ENCODE measurements at regions not wholly inside any gene's neighbourhood (a gene's known extent, or its start where the extent isn't known, plus 50 kb on each side); places are given as distances from the start of the nearest gene placed in this dataset.

DNA sequence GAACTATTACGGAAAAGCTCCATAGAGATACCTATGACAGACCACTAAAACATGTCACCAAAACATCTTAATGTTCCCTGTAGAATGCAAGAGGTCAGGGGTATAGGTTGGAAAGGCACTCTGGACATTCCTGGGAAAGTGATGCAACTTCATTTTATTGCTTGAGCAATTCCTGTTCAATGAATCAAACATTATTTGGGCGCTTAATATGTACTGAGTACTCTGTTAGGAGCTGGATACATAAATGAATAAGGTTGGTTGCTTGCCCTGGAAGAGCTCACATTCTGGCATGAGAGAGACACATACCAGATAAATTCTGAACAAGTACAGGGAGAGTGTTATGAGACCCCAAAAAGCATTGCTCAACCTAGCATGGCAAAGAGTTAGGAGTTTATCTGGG is 408.9 kb upstream of the DMAC1 start:
- no peak for TF ChIP-seq ELF1 (CRISPR knock-in tag; IDR thresholded peaks at IDR 0.05)
- TF ChIP-seq, protein P1, sequence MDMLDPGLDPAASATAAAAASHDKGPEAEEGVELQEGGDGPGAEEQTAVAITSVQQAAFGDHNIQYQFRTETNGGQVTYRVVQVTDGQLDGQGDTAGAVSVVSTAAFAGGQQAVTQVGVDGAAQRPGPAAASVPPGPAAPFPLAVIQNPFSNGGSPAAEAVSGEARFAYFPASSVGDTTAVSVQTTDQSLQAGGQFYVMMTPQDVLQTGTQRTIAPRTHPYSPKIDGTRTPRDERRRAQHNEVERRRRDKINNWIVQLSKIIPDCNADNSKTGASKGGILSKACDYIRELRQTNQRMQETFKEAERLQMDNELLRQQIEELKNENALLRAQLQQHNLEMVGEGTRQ (IDR thresholded peaks at IDR 0.05; ENCODE audit: low read depth, low read length) = no peak
- TF ChIP-seq, protein P1 (CRISPR knock-in tag; IDR thresholded peaks at IDR 0.05; ENCODE audit: borderline replicate concordance) = no peak
- no peak for TF ChIP-seq RFX5 (IDR thresholded peaks at IDR 0.05; ENCODE audit: low read depth, low read length)
- TF ChIP-seq HES4 (CRISPR knock-in tag; IDR thresholded peaks at IDR 0.05; ENCODE audit: borderline replicate concordance) = no peak
- TF ChIP-seq, protein P2, sequence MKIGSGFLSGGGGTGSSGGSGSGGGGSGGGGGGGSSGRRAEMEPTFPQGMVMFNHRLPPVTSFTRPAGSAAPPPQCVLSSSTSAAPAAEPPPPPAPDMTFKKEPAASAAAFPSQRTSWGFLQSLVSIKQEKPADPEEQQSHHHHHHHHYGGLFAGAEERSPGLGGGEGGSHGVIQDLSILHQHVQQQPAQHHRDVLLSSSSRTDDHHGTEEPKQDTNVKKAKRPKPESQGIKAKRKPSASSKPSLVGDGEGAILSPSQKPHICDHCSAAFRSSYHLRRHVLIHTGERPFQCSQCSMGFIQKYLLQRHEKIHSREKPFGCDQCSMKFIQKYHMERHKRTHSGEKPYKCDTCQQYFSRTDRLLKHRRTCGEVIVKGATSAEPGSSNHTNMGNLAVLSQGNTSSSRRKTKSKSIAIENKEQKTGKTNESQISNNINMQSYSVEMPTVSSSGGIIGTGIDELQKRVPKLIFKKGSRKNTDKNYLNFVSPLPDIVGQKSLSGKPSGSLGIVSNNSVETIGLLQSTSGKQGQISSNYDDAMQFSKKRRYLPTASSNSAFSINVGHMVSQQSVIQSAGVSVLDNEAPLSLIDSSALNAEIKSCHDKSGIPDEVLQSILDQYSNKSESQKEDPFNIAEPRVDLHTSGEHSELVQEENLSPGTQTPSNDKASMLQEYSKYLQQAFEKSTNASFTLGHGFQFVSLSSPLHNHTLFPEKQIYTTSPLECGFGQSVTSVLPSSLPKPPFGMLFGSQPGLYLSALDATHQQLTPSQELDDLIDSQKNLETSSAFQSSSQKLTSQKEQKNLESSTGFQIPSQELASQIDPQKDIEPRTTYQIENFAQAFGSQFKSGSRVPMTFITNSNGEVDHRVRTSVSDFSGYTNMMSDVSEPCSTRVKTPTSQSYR (CRISPR knock-in tag; IDR thresholded peaks at IDR 0.05; ENCODE audit: borderline replicate concordance) = no peak
